Activated CD4-positive, alpha-beta T cell treated with anti-CD3 and anti-CD28 coated beads, Interleukin-2, Interleukin-4, amounts not matched to agents 100 ng/mL and 50 ng/mL, durations not matched to agents 16 hours and 8 hours (primary cell): ENCODE measurements at regions not wholly inside any gene's neighbourhood (a gene's known extent, or its start where the extent isn't known, plus 50 kb on each side); places are given as distances from the start of the nearest gene placed in this dataset.

Experiments used
- DNase-seq: peaks from one replicate; pipeline ENCODE4 v3.0.0-alpha.2; 2020; ENCODE audit warnings: low spot score

DNA sequence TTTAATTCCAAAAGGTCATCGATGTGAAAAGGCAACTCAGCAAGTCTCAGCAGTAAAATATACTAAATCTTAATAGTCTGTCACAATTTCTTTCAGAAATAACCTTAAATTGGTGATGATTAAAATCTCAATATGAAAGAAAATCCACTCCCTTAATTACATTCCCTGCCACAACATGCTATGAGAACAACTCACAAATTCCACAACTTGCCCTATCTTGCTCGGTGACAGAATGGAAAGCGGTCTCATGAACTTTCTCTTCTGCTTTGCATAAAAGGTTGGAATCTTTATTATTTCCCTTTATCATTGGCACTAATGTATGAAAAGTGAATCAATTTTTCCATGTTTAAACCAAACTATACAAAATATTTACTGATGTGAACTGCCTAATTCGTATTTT is 380.8 kb downstream of the TMA16 start:
- no peak for DNase-seq

DNA sequence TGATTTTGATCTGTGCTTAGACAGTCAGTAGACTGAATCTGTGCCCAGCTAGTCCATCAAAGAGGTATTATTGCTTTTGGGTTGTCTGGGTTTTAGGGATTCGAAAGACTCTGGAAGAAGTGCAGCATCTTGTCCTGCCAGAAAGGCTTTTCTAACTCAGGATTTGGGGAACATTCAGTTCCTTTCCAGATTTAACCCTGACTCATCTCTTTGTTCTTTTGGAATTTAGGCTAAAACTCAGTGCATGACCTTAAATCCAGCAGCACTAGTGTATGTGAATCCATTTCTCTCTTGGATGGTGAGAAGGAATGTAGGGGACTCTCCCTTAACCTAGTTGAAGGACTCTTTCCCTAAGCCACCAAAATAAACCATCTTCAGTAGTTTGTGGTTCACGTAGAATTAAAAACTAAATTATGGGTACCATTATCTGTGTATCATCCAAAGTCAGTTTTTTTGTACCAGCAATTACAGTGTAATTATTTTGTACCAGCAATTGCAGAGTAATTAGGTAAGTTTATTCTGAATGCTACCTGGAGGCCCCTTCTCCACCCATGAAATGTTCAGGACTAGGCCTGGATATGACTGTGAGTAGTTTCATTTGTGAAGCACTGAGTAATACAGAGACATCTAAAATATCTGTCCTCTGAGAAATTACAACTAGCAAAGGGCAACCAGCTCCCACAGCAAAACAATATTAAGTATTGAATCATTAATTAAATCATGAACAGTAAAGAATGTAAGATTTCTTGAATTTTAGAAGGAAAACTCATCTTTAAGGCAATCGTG is 384.0 kb downstream of the TMA16 start:
- DNase-seq, result no peak

DNA sequence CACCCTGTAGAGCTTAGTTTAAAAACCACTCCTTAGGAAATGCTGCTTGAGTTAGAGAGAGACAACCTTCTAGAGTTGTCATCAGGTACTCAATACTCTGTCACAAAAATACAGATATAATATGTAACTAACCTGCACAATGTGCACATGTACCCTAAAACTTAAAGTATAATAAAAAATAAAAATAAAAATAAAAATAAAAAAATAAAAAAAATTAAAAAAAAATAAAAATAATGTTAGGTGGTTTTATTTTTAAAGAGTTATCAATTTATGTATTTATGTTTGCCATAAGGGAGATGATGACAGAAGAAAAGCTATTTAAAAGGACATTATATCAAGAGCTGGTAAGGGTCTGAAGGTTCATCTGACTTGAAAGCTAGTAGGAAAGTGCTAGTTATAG is 397.9 kb downstream of the TMA16 start:
- DNase-seq, result no peak

DNA sequence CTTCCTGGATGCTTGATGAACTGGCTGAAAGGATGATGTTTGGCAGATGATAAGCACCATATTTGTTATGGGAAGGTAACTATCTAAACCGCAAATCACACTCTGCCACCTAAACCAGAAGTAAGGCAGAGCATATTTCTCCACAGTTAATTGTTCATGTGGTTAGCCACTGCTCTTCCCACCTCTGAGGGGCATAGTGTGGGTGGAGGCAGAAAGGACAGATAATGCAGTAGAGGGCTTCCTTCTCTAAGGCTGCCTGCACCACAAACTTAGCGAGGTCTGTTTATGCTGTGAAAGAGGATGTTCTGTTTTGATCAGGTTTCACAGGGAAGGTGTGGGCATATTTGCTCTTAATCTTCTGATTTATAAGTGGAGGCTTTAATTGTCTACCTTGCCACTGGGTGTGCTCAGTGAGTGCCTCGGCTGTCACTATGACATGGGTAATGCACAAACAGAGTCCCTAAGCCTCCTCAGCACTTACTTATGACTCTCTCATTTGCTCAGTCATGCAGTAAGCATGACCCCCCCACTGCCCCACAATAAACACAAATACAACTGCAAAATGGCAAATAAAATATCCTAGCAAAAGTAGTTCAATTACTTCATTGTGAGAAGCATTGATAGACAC is 401.0 kb downstream of the TMA16 start:
- peak; percentile 24 for DNase-seq

DNA sequence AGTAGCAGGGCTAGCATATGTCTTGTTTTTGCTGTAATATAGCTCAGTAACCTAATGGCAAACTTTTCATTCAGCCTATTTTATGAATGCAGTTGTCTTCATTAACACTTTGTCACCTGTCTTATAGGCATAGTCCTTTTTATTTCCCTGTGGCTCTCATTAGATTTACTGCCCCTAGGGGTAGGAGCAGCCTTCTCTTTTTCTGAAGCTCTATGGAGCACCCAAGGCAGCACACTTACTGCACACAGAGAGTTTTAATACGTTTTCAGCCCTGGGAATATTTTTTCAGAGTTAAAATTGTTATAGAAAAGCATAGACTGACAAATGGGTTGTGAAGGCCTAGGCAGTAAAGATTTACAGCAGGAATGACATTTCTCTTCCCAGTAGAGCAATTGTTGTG is 406.8 kb downstream of the TMA16 start:
- DNase-seq, result no peak

DNA sequence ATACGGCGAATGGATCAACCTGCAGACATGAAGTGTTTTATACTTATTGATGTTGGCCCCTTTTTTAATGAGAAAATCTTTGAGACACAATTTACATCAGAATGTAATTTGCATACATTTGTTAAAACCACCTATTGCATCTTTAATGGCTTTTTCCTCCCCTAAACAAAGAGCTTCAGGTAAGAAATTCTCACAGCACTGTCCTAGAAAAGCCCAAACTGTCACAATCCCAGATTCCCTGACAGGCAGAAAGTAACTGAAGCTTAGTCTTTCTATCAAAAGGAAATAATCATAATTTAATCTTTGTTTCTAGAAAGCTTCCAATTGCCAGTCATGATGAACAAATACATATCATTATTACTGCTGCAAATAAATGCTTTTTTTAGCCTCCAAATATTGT is 407.9 kb downstream of the TMA16 start:
- DNase-seq, result no peak

DNA sequence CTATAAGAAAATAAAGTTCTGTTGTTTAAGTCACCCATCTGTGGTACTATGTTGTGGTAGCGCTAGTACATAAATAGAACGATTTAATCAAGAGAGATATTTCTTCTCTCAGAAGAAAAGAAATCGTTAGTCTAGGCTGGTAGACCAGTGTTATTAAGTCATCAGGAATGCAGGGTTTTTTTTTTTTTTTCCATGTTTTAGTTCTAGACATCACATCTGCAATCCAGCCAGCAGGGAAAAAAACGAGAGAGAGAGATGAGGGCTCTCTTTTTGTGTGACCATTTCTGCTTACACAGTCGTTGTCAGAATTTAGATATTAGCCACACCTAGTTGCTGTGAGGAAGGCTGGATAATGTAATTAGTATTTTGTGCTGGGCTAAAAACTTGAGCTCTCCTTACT is 417.4 kb downstream of the TMA16 start:
- DNase-seq, result no peak

DNA sequence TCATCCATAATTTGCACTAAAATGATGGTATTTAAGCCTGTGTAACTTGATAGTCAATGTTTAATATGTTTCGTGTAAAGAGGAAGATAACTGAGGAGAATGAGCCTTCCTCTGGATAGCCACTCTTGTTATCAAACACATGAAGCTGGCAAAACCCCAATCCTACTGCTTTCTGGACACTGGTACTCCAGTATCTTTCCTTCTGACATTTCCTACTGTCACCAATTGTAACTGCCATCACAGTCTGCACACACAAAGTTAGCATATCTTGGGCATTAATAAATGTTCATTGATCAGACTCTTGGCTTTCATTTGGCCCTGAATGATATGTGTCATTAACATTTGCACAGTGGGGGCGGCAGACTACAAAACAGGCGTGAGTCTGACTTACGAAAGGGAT is 419.1 kb downstream of the TMA16 start:
- no peak for DNase-seq

DNA sequence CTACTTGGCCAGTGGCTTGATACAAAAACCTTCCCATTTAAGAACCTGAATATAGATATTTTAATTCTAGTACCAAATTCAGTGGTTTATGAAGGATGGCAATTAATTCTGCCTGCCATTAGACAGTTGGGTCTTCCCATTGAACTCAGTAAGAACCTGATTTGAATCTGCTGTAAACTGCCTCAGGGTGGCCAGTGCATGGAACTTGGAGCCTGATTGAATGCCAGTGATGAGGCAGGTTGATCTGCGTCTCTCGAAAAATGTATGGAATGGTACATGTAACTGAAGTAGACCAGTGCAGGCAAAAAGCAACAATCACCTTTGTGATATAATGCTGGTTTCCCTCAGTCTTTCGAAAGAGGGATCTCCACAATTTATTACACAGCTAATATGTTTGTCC is 421.4 kb downstream of the TMA16 start:
- DNase-seq, result no peak

DNA sequence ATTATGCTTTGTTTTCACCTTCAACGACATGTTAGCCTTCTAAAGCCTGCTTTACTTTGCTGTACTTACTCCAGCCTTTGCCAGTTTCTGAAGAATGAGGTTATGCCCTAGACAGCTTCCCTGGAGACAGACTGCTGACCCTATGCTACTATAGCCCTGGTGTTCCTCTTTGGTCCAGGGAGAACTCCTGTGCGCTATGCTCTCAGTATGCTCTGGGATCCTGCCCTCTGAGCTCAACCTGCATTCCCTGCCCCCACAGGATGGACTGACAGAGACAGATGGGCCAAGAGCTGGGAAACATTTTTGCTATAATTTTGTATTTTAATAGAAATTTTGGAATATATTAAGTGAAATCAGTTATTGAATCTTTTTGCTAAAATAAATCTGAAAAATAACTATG is 425.9 kb downstream of the TMA16 start:
- DNase-seq, result no peak

DNA sequence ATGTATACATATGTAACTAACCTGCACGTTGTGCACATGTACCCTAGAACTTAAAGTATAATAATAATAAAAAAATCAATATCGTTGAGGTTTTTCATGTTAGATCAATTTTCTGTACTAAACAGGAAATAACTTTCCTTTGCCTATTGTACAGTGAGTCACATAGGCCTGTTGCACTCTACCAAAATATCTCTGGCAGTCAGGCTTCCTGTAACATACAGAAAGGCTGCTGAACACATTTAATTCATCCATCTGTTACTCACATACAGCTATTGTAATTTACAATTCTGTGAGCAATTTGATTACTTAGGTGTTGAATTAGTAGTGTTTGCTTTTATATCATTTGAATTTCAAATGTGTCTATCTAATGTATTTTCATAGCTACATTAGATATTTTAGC is 427.8 kb downstream of the TMA16 start:
- no peak for DNase-seq

DNA sequence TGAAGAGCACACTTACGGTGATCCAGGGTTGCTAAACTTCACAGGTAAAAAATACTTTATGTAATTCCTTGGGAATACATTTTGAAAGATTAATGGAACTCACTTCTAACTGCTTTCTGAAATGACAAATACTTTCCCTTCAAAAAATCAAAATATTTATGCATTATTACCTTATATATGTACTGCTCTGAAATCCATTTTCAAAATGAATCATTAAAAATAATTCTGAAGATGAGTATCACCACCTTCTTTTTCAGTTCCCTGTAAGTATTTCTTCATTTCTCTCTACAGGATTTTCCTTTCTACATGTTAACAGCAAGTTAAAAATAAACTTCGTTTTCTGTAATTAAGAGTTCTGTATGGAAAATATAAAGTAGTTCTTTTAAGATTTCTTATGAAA is 428.6 kb downstream of the TMA16 start:
- no peak for DNase-seq

DNA sequence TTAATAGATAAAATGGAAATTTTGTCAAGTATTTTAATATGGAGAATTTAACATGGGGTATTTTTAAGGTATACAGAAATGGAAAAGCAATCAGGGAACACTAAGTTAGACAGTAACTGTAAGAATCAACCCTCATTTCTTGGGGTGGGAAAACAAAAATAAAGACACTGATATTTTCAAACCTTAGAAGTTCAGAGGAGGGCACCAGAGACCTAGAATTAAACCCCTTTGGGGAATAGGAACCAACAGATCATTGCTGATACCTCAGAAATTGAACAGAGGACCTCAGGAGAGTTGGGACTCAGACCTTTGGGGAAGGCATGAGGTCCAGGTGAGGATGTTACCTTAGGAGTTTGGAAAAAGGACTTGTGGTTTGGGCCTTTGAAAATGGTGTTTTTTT is 435.6 kb downstream of the TMA16 start:
- DNase-seq, result no peak

DNA sequence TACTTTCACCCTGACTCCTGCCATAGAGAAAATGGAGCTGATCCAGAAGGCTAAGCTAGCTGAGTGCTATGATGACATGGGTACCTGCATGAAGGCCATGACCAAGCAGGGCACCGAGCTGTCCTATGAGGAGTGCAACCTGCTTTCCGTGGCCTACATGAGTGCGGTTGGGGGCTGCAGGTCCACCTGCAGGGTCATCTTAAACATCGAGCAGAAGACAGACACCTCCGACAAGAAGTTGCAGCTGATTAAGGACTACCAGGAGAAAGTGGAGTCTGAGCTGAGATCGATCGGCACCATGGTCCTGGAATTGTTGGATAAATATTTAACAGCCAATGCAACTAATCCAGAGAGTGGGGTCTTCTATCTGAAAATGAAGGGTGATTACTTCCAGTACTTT is 438.0 kb downstream of the TMA16 start:
- no peak for DNase-seq

DNA sequence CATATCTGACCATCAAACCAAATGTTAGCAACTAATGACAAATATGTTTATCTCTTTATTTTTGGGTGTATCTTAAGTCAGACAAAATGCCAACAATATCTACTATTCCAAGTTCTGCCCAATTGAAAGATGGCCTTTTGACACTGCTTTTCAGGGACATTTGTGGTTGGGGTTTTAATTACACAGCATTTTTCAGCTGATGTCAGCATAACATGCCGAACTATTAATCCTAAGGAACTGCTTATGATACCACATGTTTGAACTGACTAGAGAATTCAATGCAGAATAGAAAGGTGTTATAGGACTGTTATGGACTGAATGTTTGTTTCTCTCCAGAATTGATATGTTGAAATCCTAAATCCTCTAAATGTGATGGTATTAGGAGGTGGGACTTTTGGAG is 445.1 kb downstream of the TMA16 start:
- no peak for DNase-seq

DNA sequence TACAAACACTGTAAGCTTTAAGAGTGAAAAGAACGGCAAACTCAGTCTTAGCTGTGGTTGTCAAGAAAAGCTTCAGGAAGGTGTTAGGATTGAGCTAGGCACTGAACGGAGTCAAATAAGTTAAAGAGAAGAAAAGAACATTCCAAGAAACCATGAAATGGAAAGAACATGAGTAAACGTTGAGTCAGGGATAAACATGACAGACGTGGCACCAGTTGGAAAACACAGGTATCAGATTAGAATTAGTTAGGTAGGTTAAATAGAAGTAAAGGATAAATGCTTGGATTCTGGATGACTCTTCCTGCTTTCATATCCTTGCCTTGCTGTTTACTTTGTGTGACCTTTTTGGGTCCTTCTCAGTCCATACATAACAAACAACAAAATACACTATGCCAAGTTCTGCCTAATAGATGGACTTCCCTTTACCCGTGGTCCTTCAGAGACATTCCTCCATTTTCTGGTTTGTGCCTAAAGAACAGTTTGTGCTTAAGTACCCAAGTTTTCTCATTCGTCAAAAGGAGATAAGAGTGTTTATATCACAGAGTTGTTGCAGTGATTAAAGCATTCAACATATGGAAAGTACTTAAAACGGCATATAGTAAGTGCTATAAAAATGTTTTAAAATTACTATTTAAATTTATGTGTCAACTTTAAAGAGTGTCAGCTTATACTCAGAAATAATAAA is 446.9 kb downstream of the TMA16 start:
- no peak for DNase-seq

DNA sequence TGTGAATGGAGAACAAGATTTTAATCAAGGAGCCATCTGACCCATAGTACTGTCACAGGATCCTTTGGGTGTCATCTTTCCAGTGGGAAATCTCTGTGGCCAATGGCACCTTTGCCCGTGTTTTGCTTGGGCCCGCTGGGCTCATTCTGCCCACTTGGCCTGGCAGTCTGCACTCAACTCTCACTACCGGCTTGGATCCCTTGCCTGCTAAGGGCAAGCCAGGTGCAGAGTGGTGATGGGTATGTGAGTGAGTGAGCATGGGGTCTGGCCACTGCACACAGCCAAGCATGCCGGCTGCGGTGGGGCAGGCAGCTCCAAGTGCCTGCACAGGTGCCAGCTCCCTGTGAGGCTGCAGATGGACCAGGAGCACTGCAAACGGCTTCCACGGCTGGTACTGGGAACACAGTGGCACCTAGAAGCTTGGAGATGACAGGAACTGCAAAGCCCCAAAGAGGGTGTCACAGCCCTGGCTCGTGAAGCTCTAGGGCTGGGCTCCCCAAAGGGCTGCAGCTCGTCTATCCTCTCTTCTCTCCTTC is 454.5 kb downstream of the TMA16 start:
- no peak for DNase-seq

DNA sequence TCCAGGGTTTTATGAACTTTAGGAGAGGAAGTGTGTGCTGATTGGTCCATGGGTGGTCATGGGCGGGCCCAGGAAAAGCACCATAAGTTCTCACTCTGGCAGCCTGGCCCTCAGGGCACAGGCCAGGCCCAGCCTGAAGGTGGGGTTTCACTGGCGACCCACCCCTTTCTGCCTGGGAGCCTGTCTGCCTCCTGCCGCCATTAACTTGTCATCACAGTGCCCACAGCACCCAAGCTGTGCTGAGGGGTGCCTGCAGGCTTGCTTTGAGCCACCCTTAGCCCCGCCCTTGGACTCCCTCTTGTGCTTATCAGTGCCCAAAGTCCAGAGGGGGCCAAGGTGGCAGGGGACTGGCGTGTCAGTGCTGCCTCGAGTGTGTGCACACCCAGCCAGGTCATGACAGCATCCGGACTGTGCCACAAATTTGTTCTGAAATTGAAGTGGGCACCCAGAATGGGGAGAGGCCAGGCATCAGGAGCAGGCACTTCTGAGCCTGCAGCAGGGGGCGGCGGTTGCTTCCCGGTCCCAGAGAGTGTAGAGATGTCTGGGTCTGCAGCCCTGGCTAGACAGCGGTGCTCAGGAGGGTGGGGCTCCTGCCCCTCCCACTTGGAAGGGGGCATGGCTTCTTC is 455.6 kb downstream of the TMA16 start:
- DNase-seq, result no peak

DNA sequence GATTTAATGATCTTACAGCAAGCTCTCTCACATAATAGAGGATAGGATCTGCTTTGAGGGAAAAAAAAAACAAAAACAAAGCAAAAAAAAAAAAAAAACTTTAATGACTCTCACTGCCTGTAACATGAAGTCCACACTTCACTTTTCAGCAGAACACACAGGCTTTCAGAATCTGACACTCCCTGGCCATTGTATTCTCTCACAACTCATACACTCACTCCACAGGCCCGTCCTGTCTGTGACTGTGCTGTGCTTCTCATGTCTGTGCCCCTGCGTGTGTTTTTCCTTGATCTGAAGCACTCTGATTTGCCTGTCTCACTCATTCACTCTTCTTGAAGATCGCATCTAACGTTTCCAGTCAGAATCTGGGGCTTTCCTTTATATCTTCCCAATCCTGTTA is 460.8 kb downstream of the TMA16 start:
- no peak for DNase-seq

DNA sequence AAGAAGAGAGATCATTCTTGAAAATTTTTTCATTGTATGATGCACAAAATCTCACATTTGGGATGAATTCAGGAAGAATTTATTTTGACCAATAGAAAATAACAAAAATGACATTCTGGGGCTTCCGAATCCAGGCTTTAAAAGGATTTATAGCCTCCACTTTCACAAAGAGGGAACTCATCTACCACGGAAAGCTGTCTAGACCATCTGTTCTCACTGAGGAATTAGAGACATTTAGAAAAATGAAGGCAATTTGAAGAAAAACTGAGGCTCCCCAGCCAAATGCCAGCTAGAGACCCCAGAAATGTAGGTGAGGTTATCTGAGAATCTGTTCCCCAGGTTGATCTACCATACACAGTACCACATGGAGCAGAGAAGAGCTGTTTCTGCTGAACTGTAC is 464.3 kb downstream of the TMA16 start:
- DNase-seq, result no peak

DNA sequence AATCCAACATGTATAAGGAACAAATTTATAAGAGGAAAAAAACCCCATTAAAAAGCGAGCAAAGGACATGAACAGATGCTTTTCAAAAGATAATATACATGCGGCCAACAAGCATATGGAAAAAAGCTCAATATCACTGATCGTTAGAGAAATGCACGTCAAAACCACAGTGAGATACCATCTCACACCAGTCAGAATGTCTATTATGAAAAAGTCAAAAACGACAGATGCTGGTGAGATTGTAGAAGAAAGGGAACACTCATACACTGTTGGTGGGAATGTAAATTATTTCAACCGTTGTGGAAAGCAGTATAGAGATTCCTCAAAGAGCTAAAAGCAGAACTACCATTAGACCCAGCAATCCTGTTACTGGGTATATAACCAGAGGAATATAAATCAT is 465.4 kb downstream of the TMA16 start:
- no peak for DNase-seq

DNA sequence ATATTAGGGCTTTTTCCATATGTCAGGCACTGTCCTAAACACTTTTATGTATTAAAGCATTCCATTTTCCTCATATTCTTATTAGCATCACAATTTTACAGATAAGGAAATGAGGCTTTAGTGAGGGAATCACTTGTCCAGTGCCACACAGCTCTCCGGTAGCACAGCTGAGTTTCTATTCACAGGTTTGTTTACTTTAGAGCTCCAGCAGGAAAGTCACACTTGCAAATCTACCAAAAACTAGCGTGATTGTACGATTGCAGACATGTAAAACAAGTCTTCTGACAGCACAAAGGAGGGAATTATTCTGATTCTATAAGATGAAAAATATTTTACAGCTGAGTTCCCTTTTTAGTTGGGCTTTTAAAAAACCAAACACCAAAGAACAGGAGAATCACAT is 472.1 kb downstream of the TMA16 start:
- DNase-seq, result no peak

DNA sequence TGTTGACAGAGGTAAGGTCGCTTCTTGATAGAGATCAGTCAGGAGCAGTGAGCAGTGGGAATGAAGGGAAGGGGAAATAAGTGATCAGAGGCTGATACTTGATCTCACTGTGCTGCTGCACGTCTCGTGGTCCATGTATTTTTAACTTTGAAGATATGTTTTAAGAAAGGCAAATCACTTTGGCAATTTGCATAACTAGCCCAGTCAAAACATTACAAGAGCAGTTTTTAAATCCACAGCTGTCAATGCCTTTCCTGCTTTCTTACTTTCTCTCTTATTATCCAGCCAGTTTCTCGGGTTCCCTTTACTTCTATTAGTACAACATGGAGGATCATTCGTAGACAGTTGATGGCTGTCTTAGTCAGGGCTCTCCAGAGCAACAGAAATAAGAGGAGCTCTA is 472.8 kb downstream of the TMA16 start:
- DNase-seq, result no peak
